GM12872 (cell line): ENCODE measurements at regions not wholly inside any gene's neighbourhood (a gene's known extent, or its start where the extent isn't known, plus 50 kb on each side); places are given as distances from the start of the nearest gene placed in this dataset.

Experiments used
- CTCF ChIP-seq: IDR thresholded peaks from 3 replicates; pipeline ENCODE4 v1.5.1; 2011; ENCODE audit warnings: low read depth, mild to moderate bottlenecking, low read length, moderate library complexity; ENCODE audit not compliant: insufficient read depth

- no peak for TF ChIP-seq CTCF
These were observed 135.0 kb upstream of the FAT4 start for GRCh38 chr4:125179727-125180126.

- no peak for TF ChIP-seq CTCF
These were observed 145.6 kb upstream of the FAT4 start for GRCh38 chr4:125169192-125169591.

- no peak for TF ChIP-seq CTCF
These were observed 146.2 kb upstream of the FAT4 start for GRCh38 chr4:125168531-125168930.

- TF ChIP-seq CTCF = no peak
These were observed 155.8 kb upstream of the FAT4 start for GRCh38 chr4:125159001-125159400.

- no peak for TF ChIP-seq CTCF
These were observed 159.5 kb upstream of the FAT4 start for GRCh38 chr4:125155251-125155650.

GRCh38 chr4:125140966-125141495 is 173.7 kb upstream of the FAT4 start:
- no peak for TF ChIP-seq CTCF

- no peak for TF ChIP-seq CTCF
These were observed 179.1 kb upstream of the FAT4 start for GRCh38 chr4:125135652-125136051.
